NCI-H748 treated with DMSO at 0.1 percent for 48 hours (cell line): ENCODE measurements at regions not wholly inside any gene's neighbourhood (a gene's known extent, or its start where the extent isn't known, plus 50 kb on each side); places are given as distances from the start of the nearest gene placed in this dataset.

ENCODE experiments used
- DNase-seq: peaks from one replicate; lab custom pipeline; 2025; lab: John Stamatoyannopoulos, UW

GRCh38 chr3:53949541-53949940, 57.9 kb upstream of the SELENOK start:
- DNase-seq, result peak; percentile 76

GRCh38 chr3:53948174-53948573, 56.5 kb upstream of the SELENOK start:
- DNase-seq, result no peak

GRCh38 chr3:53944028-53944427, 52.4 kb upstream of the SELENOK start:
- no peak for DNase-seq

GRCh38 chr3:53941950-53942349, 50.3 kb upstream of the SELENOK start:
- no peak for DNase-seq
